B cell (primary cell): ENCODE measurements at regions not wholly inside any gene's neighbourhood (a gene's known extent, or its start where the extent isn't known, plus 50 kb on each side); places are given as distances from the start of the nearest gene placed in this dataset. TPM values are rescaled to one million over a fixed set of nuclear protein-coding genes. Genes with fewer than 3 reads are reported as not detected.
"Not testable (repeated sequence)": the region's sequence is repeated elsewhere in the genome, so short reads cannot be mapped to it uniquely, and the experiment has no call there.

Experiments used
- ATAC-seq: fragments of 200-7000 bp; cut with Tn5 transposase; one replicate; pipeline ENCODE4 v1.10.0; 2021; ENCODE audit warnings: low read depth, mild to moderate bottlenecking, moderate number of reproducible peaks, moderate library complexity
- CTCF ChIA-PET: fragments of 350-600 bp; sonication (Branson Sonifier 250); formaldehyde crosslinking; loops from one replicate; lab custom pipeline; 2021; ENCODE audit warnings: antibody characterized with exemption, inconsistent platforms; lab: Charles Lee
- POLR2A ChIA-PET: fragments of 350-600 bp; sonication (Branson Sonifier 250); formaldehyde crosslinking; loops from one replicate; lab custom pipeline; 2021; ENCODE audit warnings: antibody characterized with exemption; lab: Charles Lee
- DNase-seq: peaks from one replicate; pipeline ENCODE4 v3.0.0; 2013
- H2AFZ ChIP-seq: 2 replicates; pipeline ENCODE4 v1.6.1; 2012; ENCODE audit warnings: mild to moderate bottlenecking, low read depth, low read length; ENCODE audit not compliant: insufficient read depth, poor library complexity, severe bottlenecking
- H3K27ac ChIP-seq, 2 donors: 1 replicate in 1 of 2; 2 replicates in 1 of 2; pipeline ENCODE4 v1.5.1; 2012 to 2013; ENCODE audit warnings: low read length in 2 of 2, mild to moderate bottlenecking in 2 of 2, moderate library complexity in 1 of 2
- H3K27me3 ChIP-seq, 4 experiments: fragments of 200-600 bp in 1 of 4; sonication (generic) in 1 of 4; replicated peaks in 1 of 4; 1 replicate in 2 of 4; 2 replicates in 2 of 4; pipeline versions ENCODE4 v1.6.1 to v1.7.0; 2013 to 2016; ENCODE audit warnings: low read length in 3 of 4, mild to moderate bottlenecking in 2 of 4, mixed read lengths in 1 of 4, moderate library complexity in 1 of 4; ENCODE audit not compliant: insufficient read depth in 4 of 4, control insufficient read depth in 3 of 4; ENCODE audit errors: control extremely low read depth in 1 of 4
- H3K36me3 ChIP-seq, 2 experiments: replicated peaks in 1 of 2; 1 replicate in 1 of 2; 2 replicates in 1 of 2; pipeline versions ENCODE4 v1.6.1 to v1.7.1; 2013; ENCODE audit warnings: low read length in 1 of 2; ENCODE audit not compliant: insufficient read depth in 2 of 2, control insufficient read depth in 1 of 2; ENCODE audit errors: control extremely low read depth in 1 of 2, extremely low read depth in 1 of 2
- H3K4me1 ChIP-seq, 2 donors: fragments of 200-600 bp in 1 of 2; sonication (generic) in 1 of 2; 1 replicate in 1 of 2; 2 replicates in 1 of 2; pipeline versions ENCODE4 v1.5.1 to v1.6.1; 2013 to 2017; ENCODE audit warnings: low read length in 2 of 2; ENCODE audit not compliant: control insufficient read depth in 2 of 2, insufficient read depth in 2 of 2
- H3K4me2 ChIP-seq: replicated peaks from 2 replicates; pipeline ENCODE3; 2012; ENCODE audit warnings: mild to moderate bottlenecking, low read depth, low read length; ENCODE audit not compliant: poor library complexity, severe bottlenecking
- H3K4me3 ChIP-seq, 5 experiments: fragments of 200-600 bp in 1 of 5; sonication (generic) in 1 of 5; 1 replicate in 3 of 5; 2 replicates in 2 of 5; pipeline versions ENCODE4 v1.5.1 to v1.7.0; 2011 to 2016; ENCODE audit warnings: low read length in 4 of 5, mild to moderate bottlenecking in 4 of 5, low read depth in 2 of 5, control low read depth in 1 of 5, moderate library complexity in 1 of 5; ENCODE audit not compliant: insufficient read depth in 1 of 5; ENCODE audit errors: control extremely low read depth in 1 of 5, extremely low read depth in 1 of 5
- H3K79me2 ChIP-seq: fragments of 200-600 bp; sonication (generic); one replicate; pipeline ENCODE4 v1.6.0; 2016; ENCODE audit warnings: low read length; ENCODE audit not compliant: control insufficient read depth, insufficient read depth
- H3K9ac ChIP-seq: fragments of 200-600 bp; sonication (generic); 2 replicates; pipeline ENCODE4 v1.6.1; 2017; ENCODE audit warnings: mild to moderate bottlenecking, low read length, moderate library complexity
- H3K9me3 ChIP-seq, 3 donors: one replicate each; pipeline versions ENCODE4 v1.6.1 to v1.7.1; 2013; ENCODE audit warnings: low read length in 2 of 3; ENCODE audit not compliant: control insufficient read depth in 2 of 3, insufficient read depth in 1 of 3; ENCODE audit errors: control extremely low read depth in 1 of 3
- H4K20me1 ChIP-seq: 2 replicates; pipeline ENCODE4 v1.6.0; 2012; ENCODE audit warnings: mild to moderate bottlenecking, low read length; ENCODE audit not compliant: insufficient read depth, control insufficient read depth, poor library complexity, severe bottlenecking
- H3K27ac Mint-ChIP-seq: one replicate; pipeline ENCODE4 v1.8.0; 2021; ENCODE audit warnings: mixed read lengths
- H3K27me3 Mint-ChIP-seq: one replicate; pipeline ENCODE4 v1.8.0; 2021; ENCODE audit warnings: mixed read lengths
- H3K4me1 Mint-ChIP-seq: one replicate; pipeline ENCODE4 v1.8.0; 2021; ENCODE audit warnings: mixed read lengths
- H3K4me3 Mint-ChIP-seq: one replicate; pipeline ENCODE4 v1.8.0; 2021; ENCODE audit warnings: mixed read lengths
- H3K9me3 Mint-ChIP-seq: one replicate; pipeline ENCODE4 v1.8.0; 2022; ENCODE audit warnings: mixed read lengths; ENCODE audit not compliant: insufficient read depth
- WGBS: methylation state at CpG from one replicate; pipeline ENCODE4 v1.1.5; 2013; ENCODE audit warnings: missing lambda C conversion rate; ENCODE audit not compliant: insufficient coverage; 5-methylcytosine and 5-hydroxymethylcytosine counted together
- intact Hi-C: fragments of 100-400 bp; cut with micrococcal nuclease; formaldehyde crosslinking; loops from one replicate; pipeline ENCODE4 v1.10.0; 2022
- small RNA-seq: library from RNA; depleted of rRNA; stranded (forward); fragments of <200 nt; gene quantifications from one replicate; pipeline ENCODE3, GENCODE V24; 2012; ENCODE audit warnings: low replicate concordance, low read depth; ENCODE audit not compliant: insufficient read length

- intact Hi-C loops, H3K27ac Mint-ChIP-seq, H3K79me2 ChIP-seq, H3K4me1 ChIP-seq, DNase-seq, H3K9me3 Mint-ChIP-seq, H3K9ac ChIP-seq, ATAC-seq, H3K4me2 ChIP-seq, H4K20me1 ChIP-seq, POLR2A ChIA-PET, H3K4me3 Mint-ChIP-seq, H2AFZ ChIP-seq, H3K4me3 ChIP-seq, H3K27me3 Mint-ChIP-seq, H3K36me3 ChIP-seq, H3K27ac ChIP-seq, H3K9me3 ChIP-seq, CTCF ChIA-PET, H3K27me3 ChIP-seq, H3K4me1 Mint-ChIP-seq: not testable (repeated sequence)
- WGBS: 98% methylated on average over 16 of the region's 53 CpGs
Measured at GRCh38 chr16:29060022-29060810, 75.4 kb downstream of the LAT start.

- H3K4me1 Mint-ChIP-seq, H3K27ac Mint-ChIP-seq, H3K4me3 ChIP-seq, intact Hi-C loops, DNase-seq, H3K4me2 ChIP-seq, H3K36me3 ChIP-seq, H3K27me3 Mint-ChIP-seq, POLR2A ChIA-PET, CTCF ChIA-PET, H3K27ac ChIP-seq, ATAC-seq, H2AFZ ChIP-seq, H3K79me2 ChIP-seq, H3K9me3 Mint-ChIP-seq, H3K27me3 ChIP-seq, H3K4me3 Mint-ChIP-seq, H4K20me1 ChIP-seq, H3K9ac ChIP-seq, H3K4me1 ChIP-seq, H3K9me3 ChIP-seq: not testable (repeated sequence)
- WGBS: no CpG with 5 or more reads among the region's 5 CpGs
Measured at GRCh38 chr16:29059575-29059974, 74.7 kb downstream of the LAT start.

Small RNA genes lying in the stretch of these regions (small RNA-seq; reads per million reads assigned to genes)
- gene AC025279.1 (not detected), gene SNX29P2 (not detected)
